Type B pancreatic cell (in vitro differentiated cells): ENCODE measurements at regions not wholly inside any gene's neighbourhood (a gene's known extent, or its start where the extent isn't known, plus 50 kb on each side); places are given as distances from the start of the nearest gene placed in this dataset.

ENCODE experiments used
- DNase-seq: peaks from one replicate; pipeline ENCODE4 v3.0.0; 2021; ENCODE audit warnings: mixed read lengths; ENCODE audit not compliant: unreplicated experiment; ENCODE audit errors: extremely low spot score
- H3K27ac Mint-ChIP-seq: 2 replicates; pipeline ENCODE4 v1.8.0; 2021; ENCODE audit warnings: mild to moderate bottlenecking, mixed read lengths
- H3K27me3 Mint-ChIP-seq: 2 replicates; pipeline ENCODE4 v1.8.0; 2021; ENCODE audit warnings: mixed read lengths
- H3K36me3 Mint-ChIP-seq: 2 replicates; pipeline ENCODE4 v1.8.0; 2021; ENCODE audit warnings: mixed read lengths
- H3K4me1 Mint-ChIP-seq: one replicate; pipeline ENCODE4 v1.8.0; 2021; ENCODE audit warnings: mixed read lengths; ENCODE audit not compliant: unreplicated experiment
- H3K4me3 Mint-ChIP-seq: 2 replicates; pipeline ENCODE4 v1.8.0; 2021; ENCODE audit warnings: mild to moderate bottlenecking, mixed read lengths
- H3K9me3 Mint-ChIP-seq: 2 replicates; pipeline ENCODE4 v1.8.0; 2021; ENCODE audit warnings: mixed read lengths
- CTCF ChIP-seq: fragments of 200-600 bp; sonication (generic); conservative IDR thresholded peaks from 2 replicates; pipeline ENCODE4 v1.5.0; 2021; ENCODE audit warnings: antibody characterized with exemption, mild to moderate bottlenecking

DNA sequence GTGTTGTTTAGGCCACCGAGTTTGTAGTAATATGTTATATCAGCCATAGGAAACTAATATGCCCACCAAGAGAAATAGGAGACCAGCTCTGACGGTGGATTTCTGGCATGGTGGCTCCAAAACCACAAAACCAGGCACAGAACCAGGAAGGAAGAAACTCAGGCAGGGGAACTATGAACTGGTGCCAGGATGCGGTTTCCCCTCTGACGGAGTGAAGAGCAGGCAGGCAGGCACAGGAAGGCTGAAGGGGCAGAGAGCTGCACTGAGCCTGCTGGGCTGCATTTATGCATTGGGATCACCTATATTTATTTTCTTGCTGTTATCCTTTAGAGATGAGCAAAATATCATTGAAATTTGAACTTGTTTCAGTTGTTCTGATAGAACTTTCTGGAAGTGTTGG is 479.4 kb downstream of the VRK1 start:
- H3K9me3 Mint-ChIP-seq, result no peaks in the 10 kb centered on the region
- H3K27ac Mint-ChIP-seq, result no peak overlapping the region
- H3K36me3 Mint-ChIP-seq, result no peaks in the 10 kb centered on the region
- no peak for DNase-seq
- H3K27me3 Mint-ChIP-seq, result peaks cover 14% of the 10 kb centered on the region
- peaks cover 5% of the 10 kb centered on the region for H3K4me1 Mint-ChIP-seq
- H3K4me3 Mint-ChIP-seq, result no peak overlapping the region
- no peak for TF ChIP-seq CTCF

- TF ChIP-seq CTCF, result no peak
- Mint-ChIP-seq H3K4me1 (peaks cover 5% of the 10 kb centered on the region), H3K27ac (no peak overlapping the region), H3K9me3 (no peaks in the 10 kb centered on the region), H3K27me3 (peaks cover 14% of the 10 kb centered on the region), H3K4me3 (no peak overlapping the region), H3K36me3 (no peaks in the 10 kb centered on the region)
- no peak for DNase-seq
These were observed 480.5 kb downstream of the VRK1 start for GRCh38 chr14:97277711-97278110.

GRCh38 chr14:97280526-97280925 is 483.3 kb downstream of the VRK1 start:
- H3K9me3 Mint-ChIP-seq, result no peaks in the 10 kb centered on the region
- H3K4me1 Mint-ChIP-seq, result peaks cover 5% of the 10 kb centered on the region
- no peak for DNase-seq
- no peak for TF ChIP-seq CTCF
- H3K4me3 Mint-ChIP-seq, result no peak overlapping the region
- no peaks in the 10 kb centered on the region for H3K36me3 Mint-ChIP-seq
- H3K27ac Mint-ChIP-seq, result no peak overlapping the region
- peaks cover 17% of the 10 kb centered on the region for H3K27me3 Mint-ChIP-seq

DNA sequence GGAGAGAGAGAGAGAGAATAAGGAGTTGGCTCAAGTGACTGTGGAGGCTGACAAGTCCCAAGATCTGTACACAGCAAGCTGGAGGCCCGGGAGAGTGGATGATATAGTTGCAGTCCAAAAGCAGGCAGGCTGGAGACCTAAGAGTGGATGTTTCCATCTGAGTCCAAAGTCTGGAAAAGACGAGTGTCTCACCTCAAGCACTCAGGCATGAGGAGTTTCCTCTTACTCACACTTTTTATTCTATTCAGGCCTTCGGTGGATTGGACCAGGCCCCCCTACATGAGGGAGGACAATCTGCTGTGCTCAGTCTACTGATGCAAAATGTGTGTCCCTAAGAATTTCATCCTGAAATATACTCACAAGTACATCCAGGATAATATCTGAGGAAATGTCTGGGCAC is 484.6 kb downstream of the VRK1 start:
- no peak overlapping the region for H3K27ac Mint-ChIP-seq

DNA sequence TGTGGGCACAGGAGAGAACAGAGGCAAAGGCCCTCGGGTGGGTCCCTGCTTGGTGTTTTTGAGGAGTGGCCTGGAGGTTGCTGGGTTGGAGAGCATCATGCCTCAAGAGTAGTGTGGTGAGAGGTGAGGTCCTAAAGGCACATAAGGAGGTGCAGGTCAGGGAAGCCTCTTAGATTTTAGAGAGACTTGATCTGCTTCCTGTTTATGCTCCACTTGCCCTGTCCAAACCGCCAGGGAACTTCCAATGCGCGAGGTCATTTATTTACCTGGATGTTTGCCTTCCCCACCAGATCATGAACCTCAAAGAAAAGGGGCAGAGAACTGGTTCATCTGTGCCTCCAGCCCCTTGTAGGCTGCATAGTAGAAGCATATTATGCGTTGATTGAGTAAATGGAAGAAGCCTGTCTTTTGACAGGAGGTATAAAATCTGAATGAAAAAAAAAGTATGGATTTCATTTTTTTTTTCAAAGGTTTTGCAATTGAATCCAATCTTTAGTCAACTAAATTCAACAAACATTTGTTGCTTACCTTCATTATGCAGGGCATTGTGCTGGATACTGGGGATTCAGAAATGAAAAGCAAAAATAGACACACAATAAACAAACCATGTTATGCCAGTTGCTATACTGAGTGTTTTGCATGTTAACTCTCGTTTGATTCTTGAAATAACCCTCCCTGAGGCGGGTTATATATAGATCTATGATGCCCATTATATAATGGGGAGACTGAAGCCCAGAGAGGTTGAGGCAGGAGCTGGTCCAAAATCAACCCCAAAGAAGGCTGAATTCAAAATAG is 485.2 kb downstream of the VRK1 start:
- H3K27me3 Mint-ChIP-seq, result peaks cover 7% of the 10 kb centered on the region
- no peak overlapping the region for H3K27ac Mint-ChIP-seq

More for the DNA sequence above, 484.6 kb downstream of the VRK1 start:
- H3K9me3 Mint-ChIP-seq, result no peaks in the 10 kb centered on the region
- peaks cover 5% of the 10 kb centered on the region for H3K4me1 Mint-ChIP-seq
- H3K27me3 Mint-ChIP-seq, result peaks cover 13% of the 10 kb centered on the region
- DNase-seq, result no peak
- no peak for TF ChIP-seq CTCF
- no peaks in the 10 kb centered on the region for H3K36me3 Mint-ChIP-seq
- no peak overlapping the region for H3K4me3 Mint-ChIP-seq

More for the DNA sequence above, 485.2 kb downstream of the VRK1 start:
- no peaks in the 10 kb centered on the region for H3K9me3 Mint-ChIP-seq
- peaks cover 4% of the 10 kb centered on the region for H3K4me1 Mint-ChIP-seq
- no peaks in the 10 kb centered on the region for H3K36me3 Mint-ChIP-seq
- no peak overlapping the region for H3K4me3 Mint-ChIP-seq
- DNase-seq, result no peak
- no peak for TF ChIP-seq CTCF
